IMR-90 (cell line): ENCODE measurements at regions not wholly inside any gene's neighbourhood (a gene's known extent, or its start where the extent isn't known, plus 50 kb on each side); places are given as distances from the start of the nearest gene placed in this dataset.

Experiments
- ATAC-seq: fragments of 200-7000 bp; cut with Tn5 transposase; 2 replicates; pipeline ENCODE4 v1.9.1; 2020; ENCODE audit warnings: low read depth, mild to moderate bottlenecking, moderate library complexity
- BruUV-seq: library from RNA; stranded (reverse); fragments of 400-500 nt; replicated peaks from 2 replicates; lab custom pipeline; 2021; lab: Mats Ljungman, UMichigan
- CTCF ChIA-PET: fragments of 300-600 bp; formaldehyde crosslinking; extraction: SDS; loops from one replicate; lab custom pipeline; 2021; ENCODE audit warnings: antibody characterized with exemption; lab: Yijun Ruan, JAX
- POLR2A ChIA-PET: fragments of 300-600 bp; sonication (Branson Sonifier 250); formaldehyde crosslinking; loops from one replicate; lab custom pipeline; 2022; ENCODE audit warnings: antibody characterized with exemption; ENCODE audit not compliant: unreplicated experiment; lab: Charles Lee
- DNase-seq: peaks from one replicate; pipeline ENCODE4 v3.0.0; 2013
- H2AFZ ChIP-seq: replicated peaks from 2 replicates; pipeline ENCODE3; 2013; ENCODE audit warnings: low read length, mild to moderate bottlenecking; ENCODE audit not compliant: poor library complexity
- H2AK5ac ChIP-seq: 2 replicates; pipeline ENCODE4 v1.6.1; 2013; ENCODE audit warnings: low read depth, low read length, inconsistent platforms
- H2AK9ac ChIP-seq: replicated peaks from 2 replicates; pipeline ENCODE3; 2013; ENCODE audit warnings: mild to moderate bottlenecking, low read depth, low read length, moderate library complexity; ENCODE audit not compliant: poor library complexity
- H2BK120ac ChIP-seq: 2 replicates; pipeline ENCODE4 v1.6.1; 2013; ENCODE audit warnings: low read depth, low read length, inconsistent platforms
- H2BK15ac ChIP-seq: 3 replicates; pipeline ENCODE4 v1.6.1; 2013; ENCODE audit warnings: low read depth, low read length, inconsistent platforms
- H2BK20ac ChIP-seq: 2 replicates; pipeline ENCODE4 v1.6.1; 2013; ENCODE audit warnings: low read depth, mild to moderate bottlenecking, inconsistent platforms, low read length, moderate library complexity
- H2BK5ac ChIP-seq: 2 replicates; pipeline ENCODE4 v1.6.1; 2013; ENCODE audit warnings: mild to moderate bottlenecking, low read depth, low read length, inconsistent platforms; ENCODE audit not compliant: poor library complexity, severe bottlenecking
- H3K14ac ChIP-seq: replicated peaks from 2 replicates; pipeline ENCODE4 v1.6.1; 2013; ENCODE audit warnings: low read depth, low read length, inconsistent platforms
- H3K18ac ChIP-seq: 2 replicates; pipeline ENCODE4 v1.6.1; 2013; ENCODE audit warnings: low read depth, low read length, control low read depth
- H3K23ac ChIP-seq: 2 replicates; pipeline ENCODE4 v1.6.1; 2013; ENCODE audit warnings: low read depth, low read length, inconsistent platforms
- H3K27ac ChIP-seq: 2 replicates; pipeline ENCODE4 v1.5.1; 2013; ENCODE audit warnings: mild to moderate bottlenecking, control low read depth, low read length; ENCODE audit not compliant: insufficient read depth
- H3K27me3 ChIP-seq: 2 replicates; pipeline ENCODE4 v1.6.1; 2013; ENCODE audit warnings: low read length; ENCODE audit not compliant: control insufficient read depth, insufficient read depth
- H3K36me3 ChIP-seq: 2 replicates; pipeline ENCODE4 v1.6.1; 2013; ENCODE audit warnings: low read length, mixed read lengths; ENCODE audit not compliant: control insufficient read depth, insufficient read depth
- H3K4ac ChIP-seq: 2 replicates; pipeline ENCODE4 v1.6.1; 2013; ENCODE audit warnings: low read depth, low read length, inconsistent platforms
- H3K4me1 ChIP-seq: 2 replicates; pipeline ENCODE4 v1.6.1; 2013; ENCODE audit warnings: low read length, mixed read lengths; ENCODE audit not compliant: control insufficient read depth, insufficient read depth
- H3K4me2 ChIP-seq: 2 replicates; pipeline ENCODE4 v1.6.1; 2013; ENCODE audit warnings: low read depth, mild to moderate bottlenecking, control low read depth, low read length, moderate library complexity
- H3K4me3 ChIP-seq: 2 replicates; pipeline ENCODE4 v1.5.1; 2013; ENCODE audit warnings: low read depth, mild to moderate bottlenecking, control low read depth, low read length, moderate library complexity; ENCODE audit not compliant: insufficient read depth
- H3K56ac ChIP-seq: 2 replicates; pipeline ENCODE4 v1.6.1; 2013; ENCODE audit warnings: low read length, inconsistent platforms; ENCODE audit not compliant: insufficient read depth; ENCODE audit errors: extremely low read depth
- H3K79me1 ChIP-seq, 2 experiments: 2 replicates each; pipeline ENCODE4 v1.6.1; 2013; ENCODE audit warnings: low read length in 2 of 2, inconsistent platforms in 1 of 2, low read depth in 1 of 2
- H3K9ac ChIP-seq: 2 replicates; pipeline ENCODE4 v1.6.1; 2013; ENCODE audit warnings: low read depth, low read length, control low read depth
- H3K9me1 ChIP-seq: 2 replicates; pipeline ENCODE4 v1.6.1; 2013; ENCODE audit warnings: low read length, inconsistent platforms; ENCODE audit not compliant: insufficient read depth
- H3K9me3 ChIP-seq: 2 replicates; pipeline ENCODE4 v1.6.1; 2013; ENCODE audit warnings: low read length; ENCODE audit not compliant: control insufficient read depth, insufficient read depth
- H4K20me1 ChIP-seq: 2 replicates; pipeline ENCODE4 v1.6.1; 2013; ENCODE audit warnings: low read length, inconsistent platforms; ENCODE audit not compliant: insufficient read depth
- H4K5ac ChIP-seq: 2 replicates; pipeline ENCODE4 v1.6.1; 2013; ENCODE audit warnings: mild to moderate bottlenecking, low read depth, low read length, control low read depth
- H4K8ac ChIP-seq, 2 experiments: 2 replicates each; pipeline ENCODE4 v1.6.1; 2013; ENCODE audit warnings: low read depth in 2 of 2, low read length in 2 of 2, control low read depth in 1 of 2, inconsistent platforms in 1 of 2
- H4K91ac ChIP-seq: 2 replicates; pipeline ENCODE4 v1.6.1; 2013; ENCODE audit warnings: low read depth, low read length, inconsistent platforms; ENCODE audit not compliant: insufficient read depth
- BHLHE40 ChIP-seq: fragments of 150-350 bp; IDR thresholded peaks from 2 replicates; pipeline ENCODE4 v1.6.1; 2016; ENCODE audit warnings: mild to moderate bottlenecking, low read depth, low read length
- CEBPB ChIP-seq: IDR thresholded peaks from 2 replicates; pipeline ENCODE4 v1.6.1; 2012; ENCODE audit warnings: low read depth, low read length, improper control_type of control experiment
- CTCF ChIP-seq: conservative IDR thresholded peaks from 2 replicates; pipeline ENCODE4 v1.5.1; 2012; ENCODE audit warnings: mild to moderate bottlenecking, low read depth, low read length, improper control_type of control experiment
- FOS ChIP-seq: fragments of 150-350 bp; IDR thresholded peaks from 2 replicates; pipeline ENCODE4 v1.6.1; 2016; ENCODE audit warnings: low read depth, low read length
- MAFK ChIP-seq: IDR thresholded peaks from 2 replicates; pipeline ENCODE4 v1.6.1; 2012; ENCODE audit warnings: low read depth, low read length, improper control_type of control experiment
- MAZ ChIP-seq: IDR thresholded peaks from 2 replicates; pipeline ENCODE4 v1.6.1; 2012; ENCODE audit warnings: low read depth, mild to moderate bottlenecking, low read length, improper control_type of control experiment, moderate library complexity, borderline replicate concordance
- MXI1 ChIP-seq: IDR thresholded peaks from 2 replicates; pipeline ENCODE4 v1.6.1; 2012; ENCODE audit warnings: low read depth, mild to moderate bottlenecking, low read length, moderate library complexity, borderline replicate concordance
- NFE2L2 ChIP-seq: fragments of 150-350 bp; IDR thresholded peaks from 2 replicates; pipeline ENCODE4 v1.6.1; 2016; ENCODE audit warnings: low read depth, mild to moderate bottlenecking, low read length
- POLR2A ChIP-seq: IDR thresholded peaks from 2 replicates; pipeline ENCODE4 v1.6.1; 2012; ENCODE audit warnings: mild to moderate bottlenecking, low read depth, low read length
- RAD21 ChIP-seq: IDR thresholded peaks from 2 replicates; pipeline ENCODE4 v1.6.1; 2012; ENCODE audit warnings: low read length, improper control_type of control experiment
- RCOR1 ChIP-seq: IDR thresholded peaks from 2 replicates; pipeline ENCODE4 v1.6.1; 2012; ENCODE audit warnings: mild to moderate bottlenecking, low read length, improper control_type of control experiment; ENCODE audit not compliant: insufficient replicate concordance
- SMC3 ChIP-seq: fragments of 150-350 bp; IDR thresholded peaks from 2 replicates; pipeline ENCODE4 v1.6.1; 2016; ENCODE audit warnings: low read depth, mild to moderate bottlenecking, antibody characterized with exemption, low read length, moderate library complexity
- USF2 ChIP-seq: fragments of 150-350 bp; IDR thresholded peaks from 2 replicates; pipeline ENCODE4 v1.6.1; 2017; ENCODE audit warnings: mild to moderate bottlenecking, antibody characterized with exemption, low read length, low read depth
- WGBS, 2 experiments: methylation state at CpG; one replicate each; pipeline versions ENCODE4 v1.1.5 to v1.1.7; 2013; ENCODE audit warnings: missing lambda C conversion rate in 2 of 2; ENCODE audit not compliant: insufficient read length in 1 of 2; ENCODE audit errors: extremely low coverage in 2 of 2; 5-methylcytosine and 5-hydroxymethylcytosine counted together
- dilution Hi-C: fragments of 300-500 bp; cut with HindIII; formaldehyde crosslinking; loops from one replicate; pipeline ENCODE4 v1.14.3; 2018; ENCODE audit warnings: low sequenced_read_pairs; ENCODE audit not compliant: unreplicated experiment
- in situ Hi-C: fragments of 300-500 bp; cut with MboI; formaldehyde crosslinking; loops from 3 replicates; pipeline ENCODE4 v1.14.3; 2019; ENCODE audit warnings: low sequenced_read_pairs, inconsistent platforms, mixed read lengths
- intact Hi-C: fragments of 100-400 bp; cut with micrococcal nuclease; formaldehyde crosslinking; loops from 2 replicates; pipeline ENCODE4 v1.10.0; 2022

- no peak overlapping the region for H2BK120ac ChIP-seq
- DNase-seq (no peak), ATAC-seq (no peak)
- no peak overlapping the region for H3K9ac ChIP-seq
- H4K20me1 ChIP-seq = no peaks in the 10 kb centered on the region
- H4K91ac ChIP-seq = no peak overlapping the region
- H3K27me3 ChIP-seq = no peaks in the 10 kb centered on the region
- no peak overlapping the region for H2BK20ac ChIP-seq
- H2AK9ac ChIP-seq = no peak overlapping the region
- dilution Hi-C loops = no loop called here
- H3K4me3 ChIP-seq = no peak overlapping the region
- H3K23ac ChIP-seq = no peak overlapping the region
- no peak overlapping the region for H2AFZ ChIP-seq
- H3K18ac ChIP-seq = no peak overlapping the region
- ChIA-PET POLR2A (no interaction called here), CTCF (no interaction called here)
- H3K4me2 ChIP-seq = no peak overlapping the region
- no peak overlapping the region for H3K14ac ChIP-seq
- H3K56ac ChIP-seq = no peak overlapping the region
- H4K8ac ChIP-seq = no peak overlapping the region
- no peak overlapping the region for H2BK5ac ChIP-seq
- H2AK5ac ChIP-seq = no peak overlapping the region
- H3K36me3 ChIP-seq = no peaks in the 10 kb centered on the region
- no peak overlapping the region for H3K4ac ChIP-seq
- no peaks in the 10 kb centered on the region for H3K4me1 ChIP-seq
- BruUV-seq = no TSS peak
- in situ Hi-C loops = no loop called here
- intact Hi-C loops = no loop called here
- H3K79me1 ChIP-seq = no peaks in the 10 kb centered on the region
- no CpG with 5 or more reads among the region's 1 CpG for WGBS, 2 experiments
- H4K5ac ChIP-seq = no peak overlapping the region
- no peaks in the 10 kb centered on the region for H3K9me1 ChIP-seq
- TF ChIP-seq CEBPB (no peak), CTCF (no peak), MAFK (no peak), FOS (no peak), USF2 (no peak), RCOR1 (no peak), RAD21 (no peak), SMC3 (no peak), POLR2A (no peak), BHLHE40 (no peak), NFE2L2 (no peak), MXI1 (no peak), MAZ (no peak)
- no peak overlapping the region for H3K27ac ChIP-seq
- H3K9me3 ChIP-seq = no peaks in the 10 kb centered on the region
- no peak overlapping the region for H2BK15ac ChIP-seq
These were observed 68.0 kb upstream of the HIVEP1 start for GRCh38 chr6:11944111-11944510.
